Activated naive CD4-positive, alpha-beta T cell treated with anti-CD3 and anti-CD28 coated beads for 36 hours (primary cell): ENCODE measurements at regions not wholly inside any gene's neighbourhood (a gene's known extent, or its start where the extent isn't known, plus 50 kb on each side); places are given as distances from the start of the nearest gene placed in this dataset.

Experiments used
- CTCF ChIA-PET: fragments of 350-600 bp; sonication (Branson Sonifier 250); formaldehyde crosslinking; loops from one replicate; lab custom pipeline; 2021; ENCODE audit warnings: antibody characterized with exemption; lab: Charles Lee
- DNase-seq: peaks from one replicate; pipeline ENCODE4 v3.0.0-alpha.2; 2020
- H3K27ac Mint-ChIP-seq: one replicate; pipeline ENCODE4 v1.8.0; 2021; ENCODE audit warnings: mild to moderate bottlenecking, mixed read lengths
- H3K27me3 Mint-ChIP-seq: one replicate; pipeline ENCODE4 v1.8.0; 2021; ENCODE audit warnings: low read depth, mixed read lengths
- H3K36me3 Mint-ChIP-seq: one replicate; pipeline ENCODE4 v1.8.0; 2021; ENCODE audit warnings: low read depth, mixed read lengths
- H3K4me1 Mint-ChIP-seq: one replicate; pipeline ENCODE4 v1.8.0; 2021; ENCODE audit warnings: low read depth, mixed read lengths
- H3K4me3 Mint-ChIP-seq: one replicate; pipeline ENCODE4 v1.8.0; 2021; ENCODE audit warnings: mild to moderate bottlenecking, moderate library complexity, mixed read lengths
- H3K9me3 Mint-ChIP-seq: one replicate; pipeline ENCODE4 v1.8.0; 2021; ENCODE audit warnings: mixed read lengths
- intact Hi-C: fragments of 100-400 bp; cut with micrococcal nuclease; formaldehyde crosslinking; loops from one replicate; pipeline ENCODE4 v1.15.1; 2023

GRCh38 chr2:40507432-40507831, 55.5 kb upstream of the SLC8A1 start:
- Mint-ChIP-seq H3K27me3 (no peaks in the 10 kb centered on the region), H3K4me3 (no peak overlapping the region), H3K27ac (no peak overlapping the region), H3K36me3 (no peaks in the 10 kb centered on the region), H3K4me1 (no peaks in the 10 kb centered on the region), H3K9me3 (peaks cover 2% of the 10 kb centered on the region)
- intact Hi-C loops: no loop called here
- DNase-seq: no peak
- CTCF ChIA-PET: no interaction called here

GRCh38 chr2:40510304-40510703, 58.4 kb upstream of the SLC8A1 start:
- H3K9me3 Mint-ChIP-seq: no peaks in the 10 kb centered on the region
- H3K4me1 Mint-ChIP-seq: no peaks in the 10 kb centered on the region
- no peak overlapping the region for H3K27ac Mint-ChIP-seq
- intact Hi-C loops: no loop called here
- DNase-seq: no peak
- H3K27me3 Mint-ChIP-seq: no peaks in the 10 kb centered on the region
- H3K4me3 Mint-ChIP-seq: no peak overlapping the region
- CTCF ChIA-PET: no interaction called here
- H3K36me3 Mint-ChIP-seq: no peaks in the 10 kb centered on the region

GRCh38 chr2:40511661-40512213, 59.8 kb upstream of the SLC8A1 start:
- intact Hi-C loops: no loop called here

GRCh38 chr2:40512256-40512655, 60.4 kb upstream of the SLC8A1 start:
- CTCF ChIA-PET: no interaction called here

More at GRCh38 chr2:40511661-40512213, 59.8 kb upstream of the SLC8A1 start:
- Mint-ChIP-seq H3K27me3 (no peaks in the 10 kb centered on the region), H3K36me3 (no peaks in the 10 kb centered on the region), H3K4me3 (no peak overlapping the region), H3K4me1 (peaks cover 2% of the 10 kb centered on the region), H3K9me3 (no peaks in the 10 kb centered on the region), H3K27ac (no peak overlapping the region)
- CTCF ChIA-PET: no interaction called here
- DNase-seq: no peak

GRCh38 chr2:40513201-40513600, 61.3 kb upstream of the SLC8A1 start:
- no peak for DNase-seq
- H3K4me1 Mint-ChIP-seq: peaks cover 2% of the 10 kb centered on the region
- H3K36me3 Mint-ChIP-seq: no peaks in the 10 kb centered on the region
- CTCF ChIA-PET: no interaction called here
- no peak overlapping the region for H3K27ac Mint-ChIP-seq
- H3K9me3 Mint-ChIP-seq: no peaks in the 10 kb centered on the region
- intact Hi-C loops: no loop called here
- no peaks in the 10 kb centered on the region for H3K27me3 Mint-ChIP-seq
- no peak overlapping the region for H3K4me3 Mint-ChIP-seq

More at GRCh38 chr2:40512256-40512655, 60.4 kb upstream of the SLC8A1 start:
- no peaks in the 10 kb centered on the region for H3K9me3 Mint-ChIP-seq
- no peak overlapping the region for H3K4me3 Mint-ChIP-seq
- no peaks in the 10 kb centered on the region for H3K27me3 Mint-ChIP-seq
- no peak for DNase-seq
- no peak overlapping the region for H3K27ac Mint-ChIP-seq
- H3K36me3 Mint-ChIP-seq: no peaks in the 10 kb centered on the region
- intact Hi-C loops: no loop called here
- H3K4me1 Mint-ChIP-seq: peaks cover 2% of the 10 kb centered on the region

GRCh38 chr2:40516604-40517003, 64.7 kb upstream of the SLC8A1 start:
- DNase-seq: no peak
- Mint-ChIP-seq H3K4me3 (no peak overlapping the region), H3K36me3 (no peaks in the 10 kb centered on the region), H3K27ac (no peak overlapping the region), H3K4me1 (peaks cover 2% of the 10 kb centered on the region), H3K9me3 (no peaks in the 10 kb centered on the region), H3K27me3 (no peaks in the 10 kb centered on the region)
- CTCF ChIA-PET: no interaction called here
- intact Hi-C loops: no loop called here

GRCh38 chr2:40528564-40528963, 76.7 kb upstream of the SLC8A1 start:
- Mint-ChIP-seq H3K36me3 (no peaks in the 10 kb centered on the region), H3K9me3 (peaks cover 10% of the 10 kb centered on the region), H3K27me3 (peaks cover 2% of the 10 kb centered on the region), H3K27ac (no peak overlapping the region), H3K4me3 (no peak overlapping the region), H3K4me1 (no peaks in the 10 kb centered on the region)
- no peak for DNase-seq
- intact Hi-C loops: no loop called here
- CTCF ChIA-PET: no interaction called here

GRCh38 chr2:40531359-40531758, 79.5 kb upstream of the SLC8A1 start:
- Mint-ChIP-seq H3K4me1 (peaks cover 6% of the 10 kb centered on the region), H3K36me3 (no peaks in the 10 kb centered on the region), H3K4me3 (no peak overlapping the region), H3K27me3 (peaks cover 2% of the 10 kb centered on the region), H3K9me3 (peaks cover 10% of the 10 kb centered on the region), H3K27ac (no peak overlapping the region)
- intact Hi-C loops: no loop called here
- DNase-seq: no peak
- CTCF ChIA-PET: interaction anchor here (1.5 kb wide), 1 partner anchor 10 kb away, joined by 5 read pairs; no protein-coding TSS in a partner anchor

GRCh38 chr2:40534528-40534927, 82.6 kb upstream of the SLC8A1 start:
- H3K27me3 Mint-ChIP-seq: no peaks in the 10 kb centered on the region
- H3K27ac Mint-ChIP-seq: no peak overlapping the region
- no peak for DNase-seq
- H3K36me3 Mint-ChIP-seq: no peaks in the 10 kb centered on the region
- H3K4me1 Mint-ChIP-seq: peaks cover 6% of the 10 kb centered on the region
- H3K9me3 Mint-ChIP-seq: peaks cover 1% of the 10 kb centered on the region
- H3K4me3 Mint-ChIP-seq: no peak overlapping the region
- CTCF ChIA-PET: no interaction called here
- intact Hi-C loops: no loop called here

- DNase-seq: no peak
- CTCF ChIA-PET: no interaction called here
- intact Hi-C loops: no loop called here
- Mint-ChIP-seq H3K4me1 (peaks cover 6% of the 10 kb centered on the region), H3K9me3 (peaks cover 1% of the 10 kb centered on the region), H3K27me3 (no peaks in the 10 kb centered on the region), H3K27ac (no peak overlapping the region), H3K4me3 (no peak overlapping the region), H3K36me3 (no peaks in the 10 kb centered on the region)
These were observed 84.1 kb upstream of the SLC8A1 start for GRCh38 chr2:40535972-40536371.

- H3K4me1 Mint-ChIP-seq: no peaks in the 10 kb centered on the region
- CTCF ChIA-PET: no interaction called here
- no peaks in the 10 kb centered on the region for H3K36me3 Mint-ChIP-seq
- intact Hi-C loops: no loop called here
- H3K27me3 Mint-ChIP-seq: no peaks in the 10 kb centered on the region
- H3K4me3 Mint-ChIP-seq: no peak overlapping the region
- no peak overlapping the region for H3K27ac Mint-ChIP-seq
- no peaks in the 10 kb centered on the region for H3K9me3 Mint-ChIP-seq
- no peak for DNase-seq
These were observed 88.1 kb upstream of the SLC8A1 start for GRCh38 chr2:40540026-40540425.

- CTCF ChIA-PET: interaction anchor here (1.9 kb wide), 1 partner anchor 11 kb away, joined by 7 read pairs; no protein-coding TSS in a partner anchor
- Mint-ChIP-seq H3K36me3 (no peaks in the 10 kb centered on the region), H3K4me1 (no peaks in the 10 kb centered on the region), H3K4me3 (no peak overlapping the region), H3K9me3 (no peaks in the 10 kb centered on the region), H3K27ac (no peak overlapping the region), H3K27me3 (no peaks in the 10 kb centered on the region)
- DNase-seq: no peak
- intact Hi-C loops: no loop called here
These were observed 91.5 kb upstream of the SLC8A1 start for GRCh38 chr2:40543381-40543780.

GRCh38 chr2:40544072-40544471, 92.2 kb upstream of the SLC8A1 start:
- CTCF ChIA-PET: no interaction called here
- intact Hi-C loops: no loop called here

More at GRCh38 chr2:40544072-40544471, 92.2 kb upstream of the SLC8A1 start:
- H3K36me3 Mint-ChIP-seq: no peaks in the 10 kb centered on the region
- no peak for DNase-seq
- H3K4me3 Mint-ChIP-seq: no peak overlapping the region
- H3K27ac Mint-ChIP-seq: no peak overlapping the region
- H3K27me3 Mint-ChIP-seq: no peaks in the 10 kb centered on the region
- H3K4me1 Mint-ChIP-seq: no peaks in the 10 kb centered on the region
- H3K9me3 Mint-ChIP-seq: no peaks in the 10 kb centered on the region
